GM19035 (cell line): ENCODE measurements at regions not wholly inside any gene's neighbourhood (a gene's known extent, or its start where the extent isn't known, plus 50 kb on each side); places are given as distances from the start of the nearest gene placed in this dataset.

ENCODE experiments used
- ATAC-seq: cut with Tn5 transposase; IDR thresholded peaks from one replicate; pipeline ENCODE4 v1.9.1; 2021; ENCODE audit not compliant: unreplicated experiment

- no peak for ATAC-seq
These were observed 1099.3 kb downstream of the ROBO2 start for GRCh38 chr3:78139166-78139565.

- no peak for ATAC-seq
These were observed 1100.4 kb downstream of the ROBO2 start for GRCh38 chr3:78140274-78140673.

DNA sequence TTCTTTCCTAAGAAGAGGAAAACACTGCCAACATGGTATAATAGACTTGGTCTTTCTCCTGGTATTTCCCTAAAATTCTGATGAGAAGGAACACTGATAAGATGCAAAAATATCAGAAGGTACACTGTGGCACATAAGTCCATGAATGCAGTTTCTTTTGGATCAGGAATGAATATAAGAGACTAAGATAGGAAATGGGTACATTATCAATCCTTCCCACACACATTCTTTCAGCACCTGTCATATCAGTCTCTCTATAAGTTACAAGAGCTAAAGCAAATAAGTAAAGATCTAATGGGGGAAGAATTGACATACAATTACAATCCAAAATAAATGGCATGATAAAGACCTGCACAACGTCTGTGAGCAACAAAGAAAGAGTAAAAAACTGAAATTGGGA, 1101.0 kb downstream of the ROBO2 start:
- ATAC-seq = no peak

DNA sequence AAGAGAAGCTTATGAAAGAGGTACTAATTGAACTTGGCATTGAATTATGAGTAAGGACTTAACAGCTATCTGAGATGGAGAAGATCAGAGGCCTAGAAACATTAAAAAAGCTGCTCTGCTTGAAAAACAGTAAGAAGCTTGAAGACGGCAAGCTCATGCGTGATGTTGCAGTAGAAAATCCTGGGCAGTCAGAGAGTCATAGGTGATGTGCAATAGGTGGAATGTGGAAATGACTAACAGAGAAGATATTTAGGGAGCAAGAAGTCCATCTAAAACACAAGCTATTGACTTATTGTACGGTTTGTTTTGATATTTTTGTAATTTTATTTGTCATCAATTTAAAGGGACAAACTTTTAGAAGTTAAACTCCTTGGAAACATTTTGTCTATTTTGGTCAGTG, 1101.4 kb downstream of the ROBO2 start:
- no peak for ATAC-seq

DNA sequence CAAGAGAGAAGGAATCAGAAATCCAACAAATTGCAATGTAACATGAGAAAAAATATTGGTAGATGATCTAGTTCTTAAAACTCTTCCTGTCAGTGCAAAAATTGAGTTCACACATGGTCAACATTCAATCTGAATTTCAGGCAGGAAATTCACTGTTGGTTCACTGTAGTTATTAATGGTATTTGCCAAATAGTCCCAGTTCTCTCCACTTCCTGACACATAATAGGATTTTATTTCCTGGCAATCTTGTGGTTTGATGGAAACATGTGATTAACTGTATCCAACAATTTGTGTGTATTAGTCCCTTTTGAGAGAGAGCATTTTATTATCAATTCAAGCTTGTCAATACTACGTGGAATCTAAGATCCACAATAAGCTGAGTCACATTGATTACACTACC, 1103.1 kb downstream of the ROBO2 start:
- ATAC-seq = no peak

DNA sequence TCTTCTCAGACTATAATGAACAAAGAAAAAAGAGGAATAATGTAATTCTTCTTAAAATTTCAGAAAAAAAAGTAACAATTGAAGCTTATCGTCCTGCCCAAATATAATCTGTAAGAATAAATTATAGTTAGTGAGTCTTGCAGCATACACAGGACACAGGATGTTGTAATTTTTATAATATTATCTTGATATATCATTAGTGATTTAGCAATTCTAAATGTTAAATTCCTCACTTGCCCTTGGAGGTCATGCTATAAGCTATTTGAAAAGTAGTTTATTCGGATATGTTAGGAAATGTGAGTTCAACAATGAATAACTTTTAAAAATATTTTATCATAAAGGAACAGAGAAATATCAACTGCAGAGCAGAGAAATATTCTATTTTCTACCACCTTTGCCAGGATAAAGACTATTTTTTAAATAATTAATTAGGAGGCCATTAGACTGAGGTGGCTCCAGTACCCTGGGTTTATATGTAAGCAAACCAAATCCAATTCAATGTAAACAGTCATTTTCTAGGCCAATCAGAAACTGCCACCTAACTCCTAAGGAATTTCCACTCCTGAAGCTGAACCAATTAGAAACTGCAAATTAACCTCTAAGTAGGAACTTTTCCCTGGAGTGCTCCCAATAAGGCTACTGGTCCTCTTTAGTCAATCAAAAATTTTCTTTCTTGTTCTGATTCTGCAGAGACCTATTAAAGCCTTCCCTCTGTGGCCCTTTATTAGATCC, 1109.3 kb downstream of the ROBO2 start:
- no peak for ATAC-seq

DNA sequence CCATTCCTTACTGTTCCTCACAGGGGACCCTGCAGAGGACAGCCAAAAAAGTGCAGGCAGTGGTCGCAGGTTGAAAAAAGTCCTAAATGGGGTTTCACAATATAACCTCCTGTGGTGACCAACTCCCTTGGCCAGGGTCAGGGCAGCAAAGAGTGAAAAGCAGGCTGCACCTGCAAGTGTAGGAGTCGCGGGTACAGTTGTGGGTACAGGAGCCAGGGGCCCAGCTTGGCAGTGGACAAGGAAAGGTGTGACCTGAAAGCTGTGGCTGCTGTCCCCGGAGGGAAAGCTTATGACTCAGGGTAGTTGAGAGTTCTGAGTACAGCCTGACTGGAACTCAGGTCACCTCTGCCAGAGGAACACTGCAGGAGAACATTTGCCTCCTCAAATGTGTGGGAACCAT, 1114.1 kb downstream of the ROBO2 start:
- no peak for ATAC-seq

GRCh38 chr3:78154521-78155186, 1114.8 kb downstream of the ROBO2 start:
- ATAC-seq = no peak

DNA sequence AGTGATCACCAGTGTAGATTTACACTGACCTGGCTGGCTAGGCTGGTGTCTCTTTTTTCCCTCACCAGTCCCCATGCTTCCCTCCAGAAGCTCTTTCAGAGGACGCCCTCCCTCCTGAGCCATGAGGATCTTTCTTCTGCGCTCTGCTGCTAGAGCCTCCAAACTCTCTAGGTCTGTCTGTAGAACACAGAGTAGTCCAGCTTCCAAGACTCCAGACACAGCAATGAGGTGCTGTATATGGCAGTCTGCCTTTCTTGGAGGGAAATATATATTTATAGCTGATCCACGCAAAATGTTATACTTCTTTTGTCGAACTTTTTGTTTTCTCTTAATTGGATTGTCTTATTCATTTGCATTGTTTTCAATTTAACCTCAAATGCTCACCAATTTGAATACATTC, 1121.8 kb downstream of the ROBO2 start:
- ATAC-seq = no peak

GRCh38 chr3:78163379-78163778, 1123.5 kb downstream of the ROBO2 start:
- ATAC-seq = no peak

DNA sequence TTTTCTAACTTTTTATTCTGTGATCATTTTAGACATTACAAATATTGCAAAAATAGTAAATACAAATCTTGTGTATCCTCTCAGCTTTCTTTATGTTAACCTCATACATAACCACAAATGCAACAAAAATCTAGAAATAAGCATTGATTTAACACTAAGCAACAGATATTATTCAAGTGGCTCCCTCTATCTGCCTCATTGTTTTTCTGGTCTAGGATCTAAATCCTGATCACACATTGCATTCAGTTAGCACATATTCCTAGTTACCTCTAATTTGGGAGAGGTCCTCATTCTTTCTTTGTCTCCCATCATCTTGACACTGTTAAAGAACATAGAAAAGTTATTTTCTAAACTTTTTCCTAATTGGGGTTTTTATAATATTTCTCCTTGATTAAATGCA, 1126.0 kb downstream of the ROBO2 start:
- no peak for ATAC-seq

DNA sequence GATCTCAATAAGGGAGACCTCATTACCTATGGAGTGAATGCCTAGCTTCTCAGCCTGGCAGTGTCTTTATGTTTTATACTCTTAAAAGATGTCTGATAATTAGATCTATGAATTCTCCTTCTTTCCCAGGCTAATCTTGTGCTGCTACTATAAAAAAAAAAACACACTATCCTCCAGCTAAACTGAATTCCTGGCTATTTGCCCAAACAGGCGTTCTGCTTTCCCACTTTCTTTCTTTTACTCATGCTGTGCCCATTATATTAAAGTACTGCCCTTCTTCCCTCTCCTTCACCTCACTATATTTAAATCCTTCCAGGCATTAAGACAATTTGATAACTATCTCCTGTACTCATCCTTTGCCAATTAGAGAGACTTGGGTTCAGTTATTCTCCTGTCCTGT, 1134.9 kb downstream of the ROBO2 start:
- ATAC-seq = no peak

- ATAC-seq = no peak
These were observed 1137.0 kb downstream of the ROBO2 start for GRCh38 chr3:78176869-78177268.

DNA sequence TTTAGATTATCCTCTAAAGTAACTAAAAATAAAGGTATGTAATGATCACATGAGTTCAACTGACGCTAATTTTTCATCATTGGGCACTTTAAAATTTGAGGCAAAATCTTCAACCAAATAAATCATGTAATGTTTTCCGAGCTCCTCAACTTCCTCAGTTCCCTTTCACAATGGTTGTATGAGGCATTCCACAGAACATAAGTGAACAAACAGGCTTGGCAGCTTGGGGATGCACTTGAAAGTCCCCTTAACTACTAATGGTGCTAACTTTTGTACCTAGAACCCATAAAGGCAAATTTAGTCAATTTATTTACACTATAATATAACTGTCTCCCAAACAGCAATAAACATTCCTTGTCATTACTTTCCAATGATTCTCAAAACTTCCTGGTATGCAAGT, 1137.9 kb downstream of the ROBO2 start:
- ATAC-seq = no peak

DNA sequence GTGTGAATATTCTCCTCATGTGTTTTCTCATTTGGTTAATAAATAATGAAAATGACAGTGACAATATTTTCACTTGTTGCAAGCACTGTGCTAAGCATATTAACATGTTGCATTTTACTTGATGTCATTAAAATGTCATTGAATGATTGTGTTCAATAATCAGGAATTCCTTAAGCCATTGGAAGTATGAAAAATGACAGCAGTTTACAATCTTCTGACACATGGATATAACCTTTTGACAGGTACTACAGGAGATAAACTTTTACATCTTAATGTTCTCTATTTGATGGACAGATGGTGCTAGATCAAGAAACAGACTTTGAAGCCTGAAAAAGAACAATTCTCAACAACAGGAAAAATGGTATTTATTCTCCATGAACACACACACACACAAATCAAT, 1138.3 kb downstream of the ROBO2 start:
- no peak for ATAC-seq

DNA sequence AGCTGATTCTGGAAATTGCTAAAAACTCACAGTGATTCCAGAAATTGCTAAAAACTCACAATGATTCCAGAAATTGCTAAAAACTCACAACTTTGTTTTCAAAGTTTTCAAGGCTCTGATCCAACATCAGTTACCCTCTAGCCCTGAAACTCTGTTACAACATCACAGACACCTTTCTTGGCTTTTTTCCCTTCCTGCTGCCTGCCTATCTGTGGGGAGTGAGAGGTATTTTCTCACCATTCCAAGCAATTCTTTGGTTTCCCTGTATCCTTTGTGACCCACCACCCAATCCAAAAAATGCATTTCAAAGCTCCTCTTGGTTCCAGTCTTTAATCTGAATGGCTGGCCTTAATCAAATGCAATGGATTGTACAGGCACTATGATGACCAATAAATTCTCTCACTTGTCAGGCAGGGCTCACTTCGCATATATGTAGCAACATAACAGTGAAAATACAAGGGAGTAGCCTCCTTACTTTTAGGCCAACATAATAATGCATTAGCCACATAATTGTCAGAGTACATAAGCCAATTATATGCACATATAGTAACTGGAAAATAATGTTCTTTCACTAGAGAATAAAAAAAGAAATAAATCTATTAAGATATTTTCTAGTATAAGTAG, 1139.0 kb downstream of the ROBO2 start:
- ATAC-seq = no peak

DNA sequence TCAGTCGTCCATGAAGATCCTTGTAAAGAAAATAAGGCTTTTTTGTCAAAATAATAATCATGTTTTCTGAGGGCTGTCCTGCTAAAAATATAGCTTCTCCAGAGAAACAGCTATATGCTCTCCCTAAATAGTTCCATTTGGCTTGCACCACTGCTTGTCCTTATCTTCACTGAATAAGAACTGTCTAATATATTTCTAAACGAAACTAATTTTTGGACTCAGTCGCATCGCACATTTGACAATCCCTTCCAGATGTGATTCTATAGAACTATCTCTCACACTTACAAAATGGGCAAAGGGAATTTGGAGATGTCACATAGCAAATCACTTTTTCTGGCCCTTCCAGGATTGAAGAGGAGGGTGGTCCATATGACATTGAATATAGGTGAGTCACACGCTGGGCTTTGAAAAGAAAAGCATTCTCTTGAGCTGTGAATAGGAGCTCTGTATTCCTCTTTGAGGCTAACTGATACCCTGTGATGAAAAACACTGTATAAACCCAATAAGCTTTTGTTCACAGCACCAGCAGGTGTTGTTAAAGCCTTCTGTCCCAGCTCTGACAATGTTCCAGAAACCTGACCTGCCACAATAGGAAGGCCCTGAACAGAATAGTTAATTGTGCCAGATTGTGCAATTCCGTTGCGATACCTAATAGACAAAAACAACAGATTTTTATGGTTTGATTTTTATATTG, 1144.2 kb downstream of the ROBO2 start:
- no peak for ATAC-seq

DNA sequence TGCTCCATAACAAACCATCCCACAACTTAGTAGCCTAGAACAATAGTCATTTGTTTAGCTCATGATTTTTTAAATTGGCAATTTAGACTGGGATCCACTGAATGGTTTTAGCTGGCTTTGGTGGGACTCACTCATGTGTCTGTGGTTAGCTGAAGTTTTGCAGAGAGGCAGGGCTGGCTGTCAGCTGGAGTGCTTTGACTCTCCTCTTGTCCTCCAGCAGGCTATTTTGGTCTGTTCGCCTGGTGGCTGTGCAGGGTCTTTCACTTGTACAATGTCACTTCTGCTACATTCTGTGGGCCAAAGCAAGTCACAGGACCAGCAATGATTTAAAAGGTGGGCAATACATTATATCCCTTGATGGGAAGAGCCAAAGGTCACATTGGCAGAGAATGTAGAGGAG, 1146.5 kb downstream of the ROBO2 start:
- ATAC-seq = no peak

- ATAC-seq = no peak
These were observed 1161.2 kb downstream of the ROBO2 start for GRCh38 chr3:78201091-78201490.

DNA sequence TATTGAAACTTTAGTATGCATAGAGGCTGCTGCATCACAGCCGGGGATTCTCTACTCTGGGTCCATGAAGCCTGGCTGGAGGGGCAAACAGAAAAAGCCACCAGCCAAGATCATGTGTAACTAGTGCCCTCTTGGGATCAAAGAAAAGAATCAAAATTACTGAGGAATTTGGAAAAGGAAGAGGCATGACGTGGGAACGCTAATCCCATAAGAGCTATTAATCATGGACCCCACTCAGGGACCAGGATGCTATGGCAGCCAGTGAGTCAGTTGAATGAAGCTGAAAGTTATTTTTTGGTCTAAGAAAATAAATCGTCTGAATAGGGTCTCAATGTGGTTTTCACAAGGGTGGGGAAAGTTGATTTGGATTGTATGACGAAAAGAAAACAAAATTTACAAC, 1165.1 kb downstream of the ROBO2 start:
- ATAC-seq = no peak

DNA sequence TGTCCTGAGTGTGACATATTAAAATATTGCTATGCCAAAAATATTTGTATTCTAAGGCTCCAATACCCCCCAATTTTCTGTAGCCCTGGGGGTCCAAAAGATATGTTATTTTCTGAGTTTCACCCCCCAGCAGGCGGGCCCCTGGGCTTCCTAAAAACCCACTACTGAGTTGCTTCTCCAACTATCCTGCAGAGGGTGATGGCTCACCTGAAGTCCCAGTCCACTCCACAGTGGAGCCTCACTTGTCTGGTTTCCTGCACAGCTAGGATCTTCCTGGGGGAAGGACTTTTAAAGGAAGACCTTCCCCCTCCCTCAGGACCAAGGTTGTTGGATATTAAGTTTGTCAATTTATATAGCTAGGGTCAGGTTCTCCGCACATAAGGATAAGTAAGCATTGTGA, 1181.4 kb downstream of the ROBO2 start:
- ATAC-seq = no peak

GRCh38 chr3:78221796-78222195, 1181.9 kb downstream of the ROBO2 start:
- no peak for ATAC-seq
